ENCODE measurements at regions not wholly inside any gene's neighbourhood (a gene's known extent, or its start where the extent isn't known, plus 50 kb on each side); places are given as distances from the start of the nearest gene placed in this dataset.
A peak's percentile ranks its signal among the peaks of the same experiment; 100 is the strongest.

GRCh38 chr2:59046401-59047372 is 805.6 kb upstream of the FANCL start:
- no peaks in the 10 kb centered on the region for H3K36me3 Mint-ChIP-seq (ENCODE audit: low read depth)
- H3K27me3 Mint-ChIP-seq (ENCODE audit: low read depth): no peaks in the 10 kb centered on the region
- TF ChIP-seq CTCF (IDR thresholded peaks at IDR 0.05; ENCODE audit: unreplicated experiment in 3 of 3): no peak
- no peaks in the 10 kb centered on the region for H3K9me3 Mint-ChIP-seq
- H3K27ac Mint-ChIP-seq: peak overlapping the region in 1 of 3 experiments; percentile 43
- H3K4me3 Mint-ChIP-seq: no peak overlapping the region
- H3K4me1 Mint-ChIP-seq: peaks cover 6% of the 10 kb centered on the region

GRCh38 chr2:59044736-59045135 is 803.6 kb upstream of the FANCL start:
- H3K4me3 Mint-ChIP-seq: no peak overlapping the region
- H3K27me3 Mint-ChIP-seq (ENCODE audit: low read depth): no peaks in the 10 kb centered on the region
- no peaks in the 10 kb centered on the region for H3K9me3 Mint-ChIP-seq
- no peak for TF ChIP-seq CTCF (IDR thresholded peaks at IDR 0.05; ENCODE audit: unreplicated experiment in 3 of 3)
- peaks cover 6% of the 10 kb centered on the region for H3K4me1 Mint-ChIP-seq
- H3K27ac Mint-ChIP-seq: no peak overlapping the region
- H3K36me3 Mint-ChIP-seq (ENCODE audit: low read depth): no peaks in the 10 kb centered on the region

GRCh38 chr2:59041139-59041538 is 800.0 kb upstream of the FANCL start:
- no peak for TF ChIP-seq CTCF (IDR thresholded peaks at IDR 0.05; ENCODE audit: unreplicated experiment in 3 of 3)
- no peaks in the 10 kb centered on the region for H3K27me3 Mint-ChIP-seq (ENCODE audit: low read depth)
- no peak overlapping the region for H3K27ac Mint-ChIP-seq
- no peaks in the 10 kb centered on the region for H3K36me3 Mint-ChIP-seq (ENCODE audit: low read depth)
- H3K4me3 Mint-ChIP-seq: no peak overlapping the region
- no peaks in the 10 kb centered on the region for H3K4me1 Mint-ChIP-seq
- peaks cover 10% of the 10 kb centered on the region for H3K9me3 Mint-ChIP-seq

- Mint-ChIP-seq H3K4me3 (no peak overlapping the region), H3K9me3 (peaks cover 10% of the 10 kb centered on the region)
Measured at GRCh38 chr2:59034837-59035236, 793.7 kb upstream of the FANCL start.

GRCh38 chr2:59034106-59034505 is 793.0 kb upstream of the FANCL start:
- no peaks in the 10 kb centered on the region for H3K36me3 Mint-ChIP-seq (ENCODE audit: low read depth)
- peak overlapping the region; percentile 17 to 79 (median 48) for H3K27ac Mint-ChIP-seq
- H3K4me1 Mint-ChIP-seq: peaks cover 34% of the 10 kb centered on the region
- no peaks in the 10 kb centered on the region for H3K27me3 Mint-ChIP-seq (ENCODE audit: low read depth)
- H3K4me3 Mint-ChIP-seq: peak overlapping the region in 1 of 3 experiments; percentile 3
- no peak for TF ChIP-seq CTCF (IDR thresholded peaks at IDR 0.05; ENCODE audit: unreplicated experiment in 3 of 3)
- H3K9me3 Mint-ChIP-seq: peaks cover 10% of the 10 kb centered on the region

More at GRCh38 chr2:59034837-59035236, 793.7 kb upstream of the FANCL start:
- Mint-ChIP-seq H3K27me3 (ENCODE audit: low read depth) (no peaks in the 10 kb centered on the region), H3K4me1 (peaks cover 33% of the 10 kb centered on the region), H3K36me3 (ENCODE audit: low read depth) (no peaks in the 10 kb centered on the region), H3K27ac (peak overlapping the region; percentile 17 to 79 (median 48))
- no peak for TF ChIP-seq CTCF (IDR thresholded peaks at IDR 0.05; ENCODE audit: unreplicated experiment in 3 of 3)

Data from nephron (organoid).